Upper lobe of left lung (tissue), 6 donors: ENCODE measurements at regions not wholly inside any gene's neighbourhood (a gene's known extent, or its start where the extent isn't known, plus 50 kb on each side); places are given as distances from the start of the nearest gene placed in this dataset.
A peak's percentile ranks its signal among the peaks of the same experiment; 100 is the strongest.

Source experiments
- ATAC-seq, 2 donors: fragments of 200-7000 bp; cut with Tn5 transposase; one replicate each; pipeline ENCODE4 v1.9.1; 2022; ENCODE audit warnings: mild to moderate bottlenecking in 2 of 2, moderate library complexity in 2 of 2; ENCODE audit not compliant: low FRiP score in 2 of 2
- DNase-seq, 2 donors: peaks; one replicate each; pipeline ENCODE4 v3.0.0-alpha.2; 2019 to 2020
- H3K27ac ChIP-seq, 4 donors: fragments of 200-600 bp; sonication (generic); one replicate each; pipeline ENCODE4 v1.5.1; 2016 to 2019
- H3K27me3 ChIP-seq, 4 donors: fragments of 200-600 bp; sonication (generic); one replicate each; pipeline ENCODE4 v1.5.1; 2017 to 2019
- H3K36me3 ChIP-seq, 4 donors: fragments of 200-600 bp; sonication (generic); one replicate each; pipeline ENCODE4 v1.5.1; 2016 to 2019
- H3K4me1 ChIP-seq, 4 donors: fragments of 200-600 bp; sonication (generic); one replicate each; pipeline ENCODE4 v1.5.1; 2018 to 2019
- H3K4me3 ChIP-seq, 4 donors: fragments of 200-600 bp; sonication (generic); one replicate each; pipeline ENCODE4 v1.5.1; 2017 to 2019; ENCODE audit warnings: mild to moderate bottlenecking in 2 of 4, moderate library complexity in 1 of 4
- H3K9me3 ChIP-seq, 4 donors: fragments of 200-600 bp; sonication (generic); one replicate each; pipeline ENCODE4 v1.5.1; 2018 to 2019
- EP300 ChIP-seq, 4 donors: sonication (generic); formaldehyde crosslinking; IDR thresholded peaks; one replicate each; pipeline ENCODE4 v1.5.1; 2017; ENCODE audit warnings: antibody characterized with exemption in 4 of 4, control low read depth in 2 of 4
- POLR2A ChIP-seq, 4 donors: fragments of 450-650 bp; IDR thresholded peaks; one replicate each; pipeline ENCODE4 v1.5.1; 2016 to 2017; ENCODE audit warnings: antibody characterized with exemption in 4 of 4, mild to moderate bottlenecking in 2 of 4
- POLR2AphosphoS5 ChIP-seq, 2 donors: sonication (generic); formaldehyde crosslinking; IDR thresholded peaks; one replicate each; pipeline ENCODE4 v1.5.1; 2017; ENCODE audit warnings: antibody characterized with exemption in 2 of 2
- WGBS, 2 donors: methylation state at CpG; one replicate each; pipeline ENCODE4 v1.1.5; 2017 to 2018; 5-methylcytosine and 5-hydroxymethylcytosine counted together
- TF ChIP-seq, protein P1 (sequence below), 6 experiments: fragments of 450-650 bp in 4 of 6; fragments of 200-600 bp in 2 of 6; sonication (generic) in 2 of 6; IDR thresholded peaks; one replicate each; pipeline ENCODE4 v1.5.1; 2016 to 2019; ENCODE audit warnings: antibody characterized with exemption in 6 of 6
- donor health status: DM: no; HTN: no; CAD: no; lungs with moderate emphysema.
- donor health status: DM: no; HTN: yes; CAD: no; lungs with severe emphysema.

DNA sequence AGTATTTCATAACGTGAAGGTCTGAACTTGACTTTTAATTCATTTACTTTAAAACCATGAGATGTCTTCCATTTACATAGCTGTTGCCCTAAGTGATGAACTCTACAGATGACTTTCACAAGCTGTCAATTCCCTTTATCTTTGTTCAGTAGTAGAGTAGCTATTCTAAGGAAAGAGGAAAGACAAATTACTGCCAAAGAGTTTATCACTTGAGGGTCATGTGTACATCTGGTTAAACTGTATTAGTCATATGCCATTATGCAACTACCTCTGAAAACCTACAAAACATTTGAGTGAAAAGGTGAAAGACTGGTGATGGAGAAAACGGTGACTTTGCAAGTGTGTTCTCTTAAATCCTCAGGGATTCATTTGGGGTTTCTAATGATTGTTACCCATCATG, 763.9 kb downstream of the TMEM182 start:
- TF ChIP-seq, protein P1, sequence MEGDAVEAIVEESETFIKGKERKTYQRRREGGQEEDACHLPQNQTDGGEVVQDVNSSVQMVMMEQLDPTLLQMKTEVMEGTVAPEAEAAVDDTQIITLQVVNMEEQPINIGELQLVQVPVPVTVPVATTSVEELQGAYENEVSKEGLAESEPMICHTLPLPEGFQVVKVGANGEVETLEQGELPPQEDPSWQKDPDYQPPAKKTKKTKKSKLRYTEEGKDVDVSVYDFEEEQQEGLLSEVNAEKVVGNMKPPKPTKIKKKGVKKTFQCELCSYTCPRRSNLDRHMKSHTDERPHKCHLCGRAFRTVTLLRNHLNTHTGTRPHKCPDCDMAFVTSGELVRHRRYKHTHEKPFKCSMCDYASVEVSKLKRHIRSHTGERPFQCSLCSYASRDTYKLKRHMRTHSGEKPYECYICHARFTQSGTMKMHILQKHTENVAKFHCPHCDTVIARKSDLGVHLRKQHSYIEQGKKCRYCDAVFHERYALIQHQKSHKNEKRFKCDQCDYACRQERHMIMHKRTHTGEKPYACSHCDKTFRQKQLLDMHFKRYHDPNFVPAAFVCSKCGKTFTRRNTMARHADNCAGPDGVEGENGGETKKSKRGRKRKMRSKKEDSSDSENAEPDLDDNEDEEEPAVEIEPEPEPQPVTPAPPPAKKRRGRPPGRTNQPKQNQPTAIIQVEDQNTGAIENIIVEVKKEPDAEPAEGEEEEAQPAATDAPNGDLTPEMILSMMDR (IDR thresholded peaks at IDR 0.05), result no peak
- no peak for TF ChIP-seq POLR2A (IDR thresholded peaks at IDR 0.05)
- no peak for TF ChIP-seq POLR2AphosphoS5 (IDR thresholded peaks at IDR 0.05)
- no peak for TF ChIP-seq EP300 (IDR thresholded peaks at IDR 0.05)
- Histone ChIP-seq H3K27me3 (no peaks in the 10 kb centered on the region), H3K27ac (no peak overlapping the region), H3K36me3 (no peaks in the 10 kb centered on the region), H3K4me3 (no peak overlapping the region), H3K9me3 (peaks cover 0 to 3% (median 0%) of the 10 kb centered on the region in 4 donors), H3K4me1 (no peaks in the 10 kb centered on the region)
- WGBS, 2 donors, result 70 to 75% methylated on average over 2 of the region's 2 CpGs
- ATAC-seq (no peak), DNase-seq (no peak)

DNA sequence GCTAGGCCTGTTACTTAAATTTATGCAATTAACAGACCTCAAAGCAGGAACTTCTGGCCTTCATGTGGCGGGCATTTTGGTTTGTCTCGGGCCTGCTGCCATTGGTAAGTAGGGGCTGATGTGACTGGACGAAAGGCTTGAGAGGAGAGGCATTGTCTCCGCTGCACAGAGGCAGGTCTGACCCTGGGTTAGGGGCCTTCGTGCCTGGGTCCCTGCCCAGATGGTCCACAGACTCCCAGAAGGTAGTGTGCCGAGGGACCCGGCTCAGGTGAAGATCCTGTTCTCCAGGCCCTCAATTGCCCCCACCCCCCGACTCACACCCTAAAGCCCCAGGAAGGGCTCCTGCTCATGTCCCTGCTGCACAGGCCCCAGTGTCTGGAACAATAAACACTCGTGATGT, 764.9 kb downstream of the TMEM182 start:
- no peak for ATAC-seq
- WGBS, 2 donors, result 73 to 75% methylated on average over 5 to 9 of the region's 9 CpGs
- Histone ChIP-seq H3K36me3 (no peaks in the 10 kb centered on the region), H3K27ac (no peak overlapping the region), H3K4me3 (no peak overlapping the region), H3K27me3 (no peaks in the 10 kb centered on the region), H3K9me3 (peaks cover 0 to 3% (median 0%) of the 10 kb centered on the region in 4 donors), H3K4me1 (no peaks in the 10 kb centered on the region)
- peak in 1 of 2 donors; percentile 14 for DNase-seq
- no peak for TF ChIP-seq POLR2A (IDR thresholded peaks at IDR 0.05)
- TF ChIP-seq EP300 (IDR thresholded peaks at IDR 0.05), result no peak
- no peak for TF ChIP-seq POLR2AphosphoS5 (IDR thresholded peaks at IDR 0.05)
- TF ChIP-seq, protein P1 (IDR thresholded peaks at IDR 0.05), result no peak

DNA sequence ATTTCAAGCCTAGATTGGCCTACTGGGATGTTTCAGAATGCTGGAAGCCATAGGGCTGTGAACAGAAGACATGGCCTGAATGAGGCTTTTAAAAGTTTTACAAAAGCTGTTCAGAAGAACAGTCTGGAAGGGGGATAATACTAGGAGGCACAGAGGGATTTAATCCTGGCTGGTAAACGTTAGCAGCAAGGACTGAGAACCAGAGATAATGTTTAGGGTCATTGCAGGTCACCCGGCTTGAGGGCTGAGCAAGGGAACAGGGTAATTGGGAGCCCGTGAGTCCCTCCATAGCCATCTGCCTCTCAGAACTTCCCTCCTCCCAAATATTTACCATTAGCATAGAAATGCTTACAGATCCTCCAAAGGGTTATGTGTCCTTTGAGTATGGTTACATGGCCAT, 765.4 kb downstream of the TMEM182 start:
- Histone ChIP-seq H3K4me3 (no peak overlapping the region), H3K36me3 (no peaks in the 10 kb centered on the region), H3K27ac (no peak overlapping the region), H3K27me3 (no peaks in the 10 kb centered on the region), H3K9me3 (peaks cover 0 to 3% (median 0%) of the 10 kb centered on the region in 4 donors), H3K4me1 (no peaks in the 10 kb centered on the region)
- TF ChIP-seq, protein P1 (IDR thresholded peaks at IDR 0.05), result no peak
- TF ChIP-seq POLR2A (IDR thresholded peaks at IDR 0.05), result no peak
- no peak for TF ChIP-seq EP300 (IDR thresholded peaks at IDR 0.05)
- no peak for TF ChIP-seq POLR2AphosphoS5 (IDR thresholded peaks at IDR 0.05)
- no peak for DNase-seq
- ATAC-seq, result no peak
- 53 to 66% methylated on average over 3 of the region's 3 CpGs for WGBS, 2 donors

DNA sequence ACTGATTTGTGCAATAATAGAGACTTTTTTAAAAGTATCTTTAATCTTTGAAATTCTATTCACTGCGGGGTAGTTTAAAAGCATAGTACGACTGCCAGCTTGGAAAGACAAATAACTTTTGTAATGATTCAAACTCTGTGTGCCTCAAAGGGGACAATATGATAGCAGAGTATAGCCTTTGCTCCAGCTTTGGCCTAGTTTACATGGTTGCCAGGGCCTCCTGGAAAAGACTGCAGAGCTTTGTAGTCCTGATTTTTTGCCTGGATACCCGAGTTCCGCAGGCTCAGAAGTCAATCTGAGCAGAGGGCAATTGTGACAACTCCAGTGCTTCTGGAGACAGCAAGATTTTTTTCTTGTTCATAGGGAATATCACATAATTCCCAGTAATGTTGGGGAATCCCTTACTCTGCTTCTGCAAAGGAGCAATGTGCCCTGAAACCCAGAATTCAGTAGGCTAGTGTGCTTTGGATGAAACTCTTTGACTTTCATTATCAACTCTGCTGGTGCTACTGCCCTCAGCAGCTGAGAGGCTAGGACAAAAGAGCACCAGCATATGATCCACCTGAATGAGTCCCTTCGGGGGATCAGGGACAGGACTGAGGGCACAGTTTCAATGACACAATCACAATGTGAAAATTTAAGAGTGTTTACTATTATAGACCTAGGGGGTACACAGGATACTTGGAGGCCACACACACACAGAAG, 768.1 kb downstream of the TMEM182 start:
- no peak for ATAC-seq
- WGBS, 2 donors, result 86% methylated on average over 5 of the region's 5 CpGs
- TF ChIP-seq, protein P1 (IDR thresholded peaks at IDR 0.05), result no peak
- no peak for TF ChIP-seq EP300 (IDR thresholded peaks at IDR 0.05)
- TF ChIP-seq POLR2A (IDR thresholded peaks at IDR 0.05), result no peak
- TF ChIP-seq POLR2AphosphoS5 (IDR thresholded peaks at IDR 0.05), result no peak

DNA sequence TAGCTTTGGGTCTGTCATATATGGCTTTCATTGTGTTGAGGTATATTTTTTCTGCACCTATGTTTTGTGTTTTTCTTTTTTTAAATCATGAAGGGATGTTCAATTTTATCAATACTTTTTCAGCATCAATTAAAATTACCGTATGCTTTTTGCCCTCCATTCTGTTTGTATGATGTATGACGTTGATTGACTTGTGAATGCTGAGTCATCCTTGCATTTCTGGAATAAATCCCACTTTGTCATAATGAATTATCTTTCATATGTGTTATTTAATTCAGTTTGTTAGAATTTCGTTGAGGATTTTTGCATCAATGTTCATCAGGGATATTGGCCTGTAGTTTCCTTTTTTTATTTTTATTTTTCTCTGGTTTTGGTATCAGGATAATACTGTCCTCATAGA, 790.9 kb downstream of the TMEM182 start:
- no peaks in the 10 kb centered on the region for H3K4me1 ChIP-seq
- peaks cover 0 to 3% (median 0%) of the 10 kb centered on the region in 4 donors for H3K9me3 ChIP-seq
- no peak overlapping the region for H3K4me3 ChIP-seq
- WGBS, 2 donors, result 80 to 83% methylated on average over 3 of the region's 3 CpGs
- H3K27ac ChIP-seq, result no peak overlapping the region
- no peaks in the 10 kb centered on the region for H3K27me3 ChIP-seq
- TF ChIP-seq POLR2A (IDR thresholded peaks at IDR 0.05) (no peak), POLR2AphosphoS5 (IDR thresholded peaks at IDR 0.05) (no peak), EP300 (IDR thresholded peaks at IDR 0.05) (no peak)
- TF ChIP-seq, protein P1 (IDR thresholded peaks at IDR 0.05), result no peak
- no peak for DNase-seq
- H3K36me3 ChIP-seq, result no peaks in the 10 kb centered on the region
- no peak for ATAC-seq

More for the DNA sequence above, 768.1 kb downstream of the TMEM182 start:
- Histone ChIP-seq H3K9me3 (peaks cover 0 to 3% (median 0%) of the 10 kb centered on the region in 4 donors), H3K36me3 (no peaks in the 10 kb centered on the region), H3K4me3 (no peak overlapping the region), H3K27ac (no peak overlapping the region), H3K4me1 (no peaks in the 10 kb centered on the region), H3K27me3 (no peaks in the 10 kb centered on the region)
- no peak for DNase-seq
